GM23338 (cell line): ENCODE measurements at regions not wholly inside any gene's neighbourhood (a gene's known extent, or its start where the extent isn't known, plus 50 kb on each side); places are given as distances from the start of the nearest gene placed in this dataset.

Experiments used
- ATAC-seq: fragments of 200-7000 bp; cut with Tn5 transposase; 3 replicates; pipeline ENCODE4 v1.9.1; 2020
- DNase-seq: peaks from one replicate; pipeline ENCODE4 v3.0.0-alpha.2; 2015; ENCODE audit warnings: low spot score
- H2AFZ ChIP-seq: fragments of 200-600 bp; sonication (generic); 2 replicates; pipeline ENCODE4 v1.8.0; 2016; ENCODE audit warnings: antibody characterized with exemption, mild to moderate bottlenecking, moderate library complexity
- H3F3A ChIP-seq: fragments of 200-600 bp; sonication (generic); replicated peaks from 2 replicates; pipeline ENCODE4 v1.8.0; 2017; ENCODE audit warnings: antibody characterized with exemption, mixed run types, low read depth
- H3K27ac ChIP-seq: fragments of 200-600 bp; sonication (generic); 2 replicates; pipeline ENCODE4 v1.6.1; 2016; ENCODE audit warnings: low read depth
- H3K27me3 ChIP-seq: fragments of 200-600 bp; sonication (generic); 2 replicates; pipeline ENCODE4 v1.8.0; 2016; ENCODE audit warnings: mild to moderate bottlenecking, mixed run types, moderate library complexity; ENCODE audit not compliant: insufficient read depth
- H3K36me3 ChIP-seq: fragments of 200-600 bp; sonication (generic); 2 replicates; pipeline ENCODE4 v1.8.0; 2016; ENCODE audit warnings: mild to moderate bottlenecking; ENCODE audit not compliant: insufficient read depth
- H3K4me1 ChIP-seq: fragments of 200-600 bp; sonication (generic); 2 replicates; pipeline ENCODE4 v1.8.0; 2016; ENCODE audit warnings: mild to moderate bottlenecking, moderate library complexity; ENCODE audit not compliant: insufficient read depth
- H3K4me2 ChIP-seq: fragments of 200-600 bp; sonication (generic); 2 replicates; pipeline ENCODE4 v1.7.1; 2017; ENCODE audit warnings: mixed run types
- H3K4me3 ChIP-seq: fragments of 200-600 bp; sonication (generic); 2 replicates; pipeline ENCODE4 v1.6.1; 2016; ENCODE audit warnings: mixed run types
- H3K79me2 ChIP-seq: fragments of 200-600 bp; sonication (generic); replicated peaks from 2 replicates; pipeline ENCODE4 v1.8.0; 2017; ENCODE audit warnings: mild to moderate bottlenecking; ENCODE audit not compliant: insufficient read depth
- H3K9me2 ChIP-seq: fragments of 200-600 bp; sonication (generic); 2 replicates; pipeline ENCODE4 v1.8.0; 2017; ENCODE audit not compliant: insufficient read depth
- H4K20me1 ChIP-seq: fragments of 200-600 bp; sonication (generic); replicated peaks from 2 replicates; pipeline ENCODE4 v1.8.0; 2017; ENCODE audit warnings: mild to moderate bottlenecking; ENCODE audit not compliant: insufficient read depth
- H3K27ac Mint-ChIP-seq: 2 replicates; pipeline ENCODE4 v1.8.0; 2020; ENCODE audit warnings: inconsistent platforms, mild to moderate bottlenecking, moderate library complexity, mixed read lengths
- H3K27me3 Mint-ChIP-seq: 3 replicates; pipeline ENCODE4 v1.8.0; 2022; ENCODE audit warnings: low read depth, mild to moderate bottlenecking, moderate library complexity, mixed read lengths, inconsistent platforms; ENCODE audit not compliant: insufficient read depth, poor library complexity
- H3K36me3 Mint-ChIP-seq: 3 replicates; pipeline ENCODE4 v1.8.0; 2021; ENCODE audit warnings: low read depth, mild to moderate bottlenecking, inconsistent platforms, moderate library complexity, mixed read lengths
- H3K4me1 Mint-ChIP-seq: 3 replicates; pipeline ENCODE4 v1.8.0; 2020; ENCODE audit warnings: mild to moderate bottlenecking, inconsistent platforms, mixed read lengths
- H3K4me3 Mint-ChIP-seq: 3 replicates; pipeline ENCODE4 v1.8.0; 2021; ENCODE audit warnings: moderate library complexity, mild to moderate bottlenecking, inconsistent platforms, mixed read lengths
- H3K9me3 Mint-ChIP-seq: 3 replicates; pipeline ENCODE4 v1.8.0; 2020; ENCODE audit warnings: moderate library complexity, mild to moderate bottlenecking, inconsistent platforms, mixed read lengths
- CREB1 ChIP-seq: fragments of 250-450 bp; sonication (Bioruptor Pico); IDR thresholded peaks from 2 replicates; pipeline ENCODE4 v1.5.0; 2020; ENCODE audit warnings: low read depth, mild to moderate bottlenecking, moderate library complexity
- CTCF ChIP-seq, 2 experiments: fragments of 200-600 bp in 1 of 2; sonication (generic) in 1 of 2; conservative IDR thresholded peaks; 2 replicates each; pipeline versions ENCODE4 v1.5.1 to v1.6.1; 2016 to 2017; ENCODE audit warnings: antibody characterized with exemption in 2 of 2, low read depth in 2 of 2, mild to moderate bottlenecking in 2 of 2, moderate library complexity in 1 of 2
- ETS1 ChIP-seq: IDR thresholded peaks from 2 replicates; pipeline ENCODE4 v1.6.1; 2016; ENCODE audit warnings: antibody characterized with exemption
- EZH2 ChIP-seq: fragments of 200-600 bp; sonication (generic); IDR thresholded peaks from one replicate; pipeline ENCODE4 v1.8.0; 2017; ENCODE audit warnings: antibody characterized with exemption, mild to moderate bottlenecking, low read depth; ENCODE audit not compliant: unreplicated experiment
- EZH2phosphoT487 ChIP-seq: fragments of 200-600 bp; sonication (generic); IDR thresholded peaks from one replicate; pipeline ENCODE4 v1.8.1; 2018; ENCODE audit warnings: antibody characterized with exemption; ENCODE audit not compliant: unreplicated experiment
- JUNB ChIP-seq: IDR thresholded peaks from one replicate; pipeline ENCODE4 v1.6.1; 2016; ENCODE audit warnings: antibody characterized with exemption; ENCODE audit not compliant: unreplicated experiment
- NANOG ChIP-seq: IDR thresholded peaks from 2 replicates; pipeline ENCODE4 v1.6.1; 2016; ENCODE audit warnings: antibody characterized with exemption, borderline replicate concordance
- POLR2AphosphoS5 ChIP-seq: IDR thresholded peaks from 2 replicates; pipeline ENCODE4 v1.6.1; 2016; ENCODE audit warnings: antibody characterized with exemption, low read depth
- REST ChIP-seq: IDR thresholded peaks from one replicate; pipeline ENCODE4 v1.6.1; 2018; ENCODE audit warnings: antibody characterized with exemption; ENCODE audit not compliant: unreplicated experiment
- STAT1 ChIP-seq: IDR thresholded peaks from one replicate; pipeline ENCODE4 v1.6.1; 2016; ENCODE audit warnings: antibody characterized with exemption; ENCODE audit not compliant: unreplicated experiment
- ZNF114 ChIP-seq: fragments of 250-450 bp; sonication (Bioruptor Pico); IDR thresholded peaks from 2 replicates; pipeline ENCODE4 v1.5.0; 2020; ENCODE audit warnings: mild to moderate bottlenecking, moderate library complexity
- ZNF331 ChIP-seq: fragments of 250-450 bp; sonication (Bioruptor Pico); IDR thresholded peaks from 2 replicates; pipeline ENCODE4 v1.5.0; 2020; ENCODE audit warnings: low read depth, mild to moderate bottlenecking, moderate library complexity
- ZNF462 ChIP-seq: fragments of 250-450 bp; sonication (Bioruptor Pico); IDR thresholded peaks from 2 replicates; pipeline ENCODE4 v1.5.0; 2020; ENCODE audit warnings: mild to moderate bottlenecking, moderate library complexity

GRCh38 chr3:153809097-153809496 lies 312.1 kb upstream of the ARHGEF26 start:
- DNase-seq, result no peak
- Histone ChIP-seq H2AFZ (peak overlapping the region; percentile 15; the same call in 1 of the 2 replicates), H4K20me1 (no peaks in the 10 kb centered on the region), H3K27me3 (no peaks in the 10 kb centered on the region), H3F3A (no peaks in the 10 kb centered on the region), H3K4me3 (no peak overlapping the region), H3K9me2 (no peaks in the 10 kb centered on the region), H3K4me1 (no peaks in the 10 kb centered on the region), H3K4me2 (no peak overlapping the region), H3K27ac (no peak overlapping the region), H3K36me3 (no peaks in the 10 kb centered on the region), H3K79me2 (no peaks in the 10 kb centered on the region)
- no peak for TF ChIP-seq ZNF462
- TF ChIP-seq REST, result no peak
- TF ChIP-seq CREB1 (CRISPR knock-in tag), result no peak
- no peak for TF ChIP-seq ETS1
- TF ChIP-seq POLR2AphosphoS5, result no peak
- no peak for TF ChIP-seq ZNF114 (CRISPR knock-in tag)
- TF ChIP-seq EZH2, result no peak
- TF ChIP-seq STAT1, result no peak
- no peak for TF ChIP-seq JUNB
- TF ChIP-seq ZNF331, result no peak
- TF ChIP-seq EZH2phosphoT487, result no peak
- no peak for TF ChIP-seq NANOG
- TF ChIP-seq CTCF (conservative IDR thresholded peaks at IDR 0.05; ENCODE audit: low read depth in 2 of 2), result no peak
- ATAC-seq, result no peak
- H3K27ac Mint-ChIP-seq, result no peak overlapping the region
- H3K4me3 Mint-ChIP-seq, result no peak overlapping the region
- H3K4me1 Mint-ChIP-seq, result no peaks in the 10 kb centered on the region
- no peaks in the 10 kb centered on the region for H3K9me3 Mint-ChIP-seq
- no peaks in the 10 kb centered on the region for H3K36me3 Mint-ChIP-seq
- no peaks in the 10 kb centered on the region for H3K27me3 Mint-ChIP-seq
